ENCODE measurements at regions not wholly inside any gene's neighbourhood (a gene's known extent, or its start where the extent isn't known, plus 50 kb on each side); places are given as distances from the start of the nearest gene placed in this dataset.

DNA sequence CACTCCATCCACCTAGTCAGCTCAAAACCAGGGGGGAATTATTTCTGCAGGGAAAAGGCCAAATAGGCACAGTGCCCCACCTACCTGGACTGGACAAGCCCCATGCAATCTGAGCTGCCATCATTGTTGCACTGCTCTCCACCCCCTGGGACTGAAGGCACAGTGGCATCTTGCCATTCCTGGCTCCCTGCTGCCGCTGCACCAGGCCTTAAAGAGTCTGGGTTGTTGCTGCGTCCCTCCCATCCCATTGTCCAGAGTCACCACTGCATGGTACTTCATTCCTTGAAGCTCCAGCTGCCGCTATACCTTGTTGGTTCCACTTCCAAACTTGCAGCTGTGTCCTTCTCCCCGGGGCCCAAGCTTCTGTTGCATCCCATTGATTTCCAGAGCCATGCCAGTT, 629.7 kb downstream of the STIM2 start:
- no peak for DNase-seq (ENCODE audit: low read depth in 3 of 3)

- no peak for DNase-seq (ENCODE audit: low read depth in 3 of 3)
Observed at GRCh38 chr4:27490766-27491165, 630.1 kb downstream of the STIM2 start.

GRCh38 chr4:27506401-27506800, 645.8 kb downstream of the STIM2 start:
- no peak for DNase-seq (ENCODE audit: low read depth in 3 of 3)

GRCh38 chr4:27514711-27515110, 654.1 kb downstream of the STIM2 start:
- no peak for DNase-seq (ENCODE audit: low read depth in 3 of 3)

GRCh38 chr4:27515140-27515539, 654.5 kb downstream of the STIM2 start:
- no peak for DNase-seq (ENCODE audit: low read depth in 3 of 3)

DNA sequence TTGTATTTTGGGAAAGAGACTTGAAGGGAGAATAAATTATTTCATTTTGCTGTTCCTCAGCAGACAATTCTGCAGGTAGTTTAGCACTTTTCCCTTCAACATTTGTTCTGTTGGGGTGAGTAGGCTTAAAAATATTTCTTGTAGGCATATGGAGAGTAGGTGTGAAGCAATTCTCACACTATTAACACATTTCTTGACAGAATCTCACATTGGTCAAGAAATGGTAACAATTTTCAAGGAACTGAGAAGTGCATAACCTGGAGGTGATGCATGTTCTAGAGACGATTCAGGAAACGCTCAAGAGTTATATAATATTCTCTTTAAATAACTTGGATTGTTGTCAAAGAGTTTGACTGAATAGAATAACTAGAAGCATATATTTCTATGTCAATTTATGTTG, 658.2 kb downstream of the STIM2 start:
- DNase-seq (ENCODE audit: low read depth in 3 of 3), result no peak

GRCh38 chr4:27524224-27524623, 663.6 kb downstream of the STIM2 start:
- no peak for DNase-seq (ENCODE audit: low read depth in 3 of 3)

GRCh38 chr4:27534488-27534887, 673.8 kb downstream of the STIM2 start:
- no peak for DNase-seq (ENCODE audit: low read depth in 3 of 3)

DNA sequence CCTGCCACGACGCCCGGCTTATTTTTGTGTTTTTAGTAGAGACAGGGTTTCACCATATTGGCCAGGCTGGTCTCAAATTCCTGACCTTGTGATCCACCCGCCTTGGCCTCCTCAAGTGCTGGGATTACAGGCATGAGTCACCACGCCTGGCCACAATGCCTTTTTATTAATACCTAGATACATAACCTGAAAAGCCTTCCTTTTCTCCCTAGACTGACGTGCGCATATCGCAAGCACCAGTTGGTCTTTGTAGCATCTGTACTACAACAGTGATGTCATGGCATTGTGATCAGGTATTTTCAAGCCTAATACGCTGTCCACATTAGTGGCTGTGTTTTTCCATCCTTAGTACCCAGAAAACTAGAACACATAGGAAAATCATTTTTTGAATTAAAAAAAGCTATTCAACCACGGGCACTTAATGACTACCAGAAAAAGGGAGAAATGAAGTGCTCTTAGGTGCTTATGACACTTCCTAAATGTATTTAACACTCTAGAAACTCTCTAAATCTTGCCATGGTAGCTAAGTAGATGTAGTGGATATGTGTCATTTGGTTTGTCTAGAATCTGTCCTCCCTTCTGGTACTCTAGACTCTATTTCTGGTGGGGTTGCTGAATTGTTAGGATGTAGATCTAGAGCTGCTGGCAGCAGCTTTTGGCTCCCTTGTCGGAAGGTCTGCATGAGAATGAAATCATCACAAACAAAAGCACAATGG, 707.8 kb downstream of the STIM2 start:
- no peak for DNase-seq (ENCODE audit: low read depth in 3 of 3)

- DNase-seq (ENCODE audit: low read depth in 3 of 3), result no peak
Observed at GRCh38 chr4:27568952-27569319, 708.3 kb downstream of the STIM2 start.

DNA sequence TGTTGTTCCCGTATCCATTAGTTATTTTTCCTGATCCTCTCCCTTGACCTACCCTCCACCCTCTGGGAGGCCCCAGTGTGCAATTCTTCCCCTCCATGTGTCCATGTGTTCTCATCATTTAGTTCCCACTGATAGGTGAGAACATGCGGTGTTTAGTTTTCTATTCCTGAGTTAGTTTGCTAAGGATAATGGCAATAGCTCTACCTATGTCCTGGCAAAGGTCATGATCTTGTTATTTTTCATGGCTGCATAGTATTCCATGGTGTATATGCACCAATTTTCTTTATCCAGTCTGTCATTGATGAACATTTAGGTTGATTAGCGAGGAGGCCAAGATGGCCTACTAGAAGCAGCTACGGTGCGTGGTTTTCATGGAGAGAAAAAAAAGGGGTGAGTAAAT, 714.1 kb downstream of the STIM2 start:
- DNase-seq (ENCODE audit: low read depth in 3 of 3), result no peak

DNA sequence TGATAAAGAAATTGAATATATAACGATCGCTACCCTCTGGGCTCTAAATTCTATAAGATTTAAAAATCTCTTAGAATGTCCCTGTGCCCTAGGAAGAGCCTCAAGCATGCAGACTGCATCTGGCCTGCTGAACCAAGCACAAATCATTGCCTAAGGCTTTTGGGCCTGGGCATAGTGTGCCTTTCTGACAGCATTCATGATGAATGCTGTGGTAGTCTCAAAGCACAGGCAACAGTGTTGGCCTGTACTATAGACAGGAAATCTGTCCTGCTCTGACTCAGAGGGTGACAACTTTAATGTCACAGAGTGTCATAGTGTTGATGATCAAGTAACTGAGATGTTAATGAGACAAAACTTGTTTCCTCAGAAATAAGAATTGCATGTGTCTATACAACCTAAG, 717.3 kb downstream of the STIM2 start:
- DNase-seq (ENCODE audit: low read depth in 3 of 3), result no peak

DNA sequence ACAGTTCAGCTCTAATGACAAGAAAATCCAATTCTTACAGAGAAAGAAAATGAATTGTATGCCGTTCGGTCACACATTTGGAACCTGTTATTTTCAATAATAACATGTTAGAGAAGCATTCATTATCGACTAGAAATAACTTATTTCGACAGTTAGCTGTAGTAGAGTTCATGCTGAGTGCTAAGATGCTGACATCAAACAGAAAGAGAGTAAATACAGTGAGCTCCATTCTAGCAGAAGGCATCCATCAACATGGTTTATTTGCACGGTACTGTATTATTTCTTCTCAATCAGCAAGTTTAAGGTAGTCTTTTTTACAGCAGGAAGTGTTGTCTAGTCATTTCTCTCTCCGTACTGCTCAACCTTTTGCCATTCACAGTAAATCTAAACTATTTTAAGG, 732.1 kb downstream of the STIM2 start:
- DNase-seq (ENCODE audit: low read depth in 3 of 3), result no peak

- no peak for DNase-seq (ENCODE audit: low read depth in 3 of 3)
Observed at GRCh38 chr4:27594922-27595321, 734.3 kb downstream of the STIM2 start.

GRCh38 chr4:27595571-27596360, 735.1 kb downstream of the STIM2 start:
- DNase-seq (ENCODE audit: low read depth in 3 of 3), result no peak

DNA sequence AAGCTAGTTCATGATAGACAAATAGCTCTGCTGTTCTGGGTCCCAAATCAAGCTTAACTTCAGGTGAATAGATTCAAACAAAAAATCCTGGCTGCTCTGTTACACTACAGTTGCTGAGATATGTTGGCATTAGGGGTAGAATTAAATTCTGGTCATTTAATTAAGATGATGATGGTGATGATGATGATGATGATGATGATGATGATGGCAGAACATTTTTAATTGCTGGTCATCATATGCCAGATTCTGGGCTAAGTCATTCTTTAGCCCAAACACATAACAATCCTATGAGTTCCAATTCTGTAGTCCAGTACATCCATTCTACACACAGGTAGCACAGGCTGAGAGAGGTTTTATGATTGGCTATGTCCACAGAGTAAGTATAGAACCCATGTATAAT, 741.5 kb downstream of the STIM2 start:
- no peak for DNase-seq (ENCODE audit: low read depth in 3 of 3)

GRCh38 chr4:27604692-27605091, 744.1 kb downstream of the STIM2 start:
- DNase-seq (ENCODE audit: low read depth in 3 of 3), result no peak

GRCh38 chr4:27616166-27616565, 755.5 kb downstream of the STIM2 start:
- no peak for DNase-seq (ENCODE audit: low read depth in 3 of 3)

DNA sequence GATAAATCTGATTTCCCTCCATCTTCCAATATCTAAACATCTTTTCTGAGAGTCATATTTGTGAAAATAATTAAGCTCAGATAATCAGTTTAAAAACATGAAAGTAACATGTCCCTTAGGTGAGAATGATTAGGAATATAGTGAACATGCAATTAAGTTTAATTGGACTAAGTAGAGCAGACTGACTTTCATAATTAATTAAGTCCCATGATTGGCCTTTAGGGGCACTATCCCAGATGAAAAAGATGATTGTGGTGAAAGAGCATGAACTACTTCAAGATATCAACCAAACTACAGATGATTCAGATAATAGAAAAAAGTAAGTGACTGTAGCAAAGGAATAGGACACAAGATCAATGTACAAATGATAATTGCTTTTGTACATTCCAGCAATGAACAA, 758.8 kb downstream of the STIM2 start:
- DNase-seq (ENCODE audit: low read depth in 3 of 3), result no peak

DNA sequence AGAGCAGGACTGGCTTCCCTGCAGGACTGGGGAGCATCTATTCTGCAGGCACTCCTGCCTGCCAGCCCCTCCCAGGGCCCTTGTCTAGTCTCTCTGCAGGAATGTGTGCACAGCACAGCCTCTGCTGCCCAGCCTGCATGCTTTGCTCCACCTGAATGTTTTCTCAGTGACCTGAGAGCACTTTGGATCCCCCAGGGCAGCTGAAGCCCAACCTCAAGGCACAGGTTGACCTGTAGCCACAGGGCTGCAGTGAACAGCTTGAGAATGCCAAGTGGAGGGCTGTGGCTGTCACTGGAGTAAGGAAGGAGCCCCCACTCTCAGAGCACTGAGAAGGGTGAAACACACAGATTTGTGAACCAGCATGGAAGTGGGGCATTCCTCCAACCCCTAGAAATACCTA, 760.2 kb downstream of the STIM2 start:
- DNase-seq (ENCODE audit: low read depth in 3 of 3), result no peak

GRCh38 chr4:27624749-27625148, 764.1 kb downstream of the STIM2 start:
- no peak for DNase-seq (ENCODE audit: low read depth in 3 of 3)

DNA sequence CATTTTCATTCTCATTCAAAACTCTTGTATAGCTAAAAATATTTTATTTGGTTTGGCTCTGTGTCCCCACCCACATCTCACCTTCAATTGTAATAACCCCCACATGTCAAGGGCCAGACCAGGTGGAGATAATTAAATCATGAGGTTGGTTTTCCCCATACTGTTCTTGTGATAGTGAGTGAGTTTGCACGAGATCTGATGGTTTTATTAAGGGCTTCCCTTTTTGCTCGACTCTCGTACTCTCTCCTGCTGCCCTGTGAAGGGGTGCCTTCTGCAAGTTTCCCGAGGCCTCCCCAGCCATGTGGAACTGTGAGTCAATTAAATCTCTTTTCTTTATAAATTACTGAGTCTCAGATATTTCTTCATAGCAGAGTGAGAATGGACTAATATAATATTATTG, 768.0 kb downstream of the STIM2 start:
- no peak for DNase-seq (ENCODE audit: low read depth in 3 of 3)

DNA sequence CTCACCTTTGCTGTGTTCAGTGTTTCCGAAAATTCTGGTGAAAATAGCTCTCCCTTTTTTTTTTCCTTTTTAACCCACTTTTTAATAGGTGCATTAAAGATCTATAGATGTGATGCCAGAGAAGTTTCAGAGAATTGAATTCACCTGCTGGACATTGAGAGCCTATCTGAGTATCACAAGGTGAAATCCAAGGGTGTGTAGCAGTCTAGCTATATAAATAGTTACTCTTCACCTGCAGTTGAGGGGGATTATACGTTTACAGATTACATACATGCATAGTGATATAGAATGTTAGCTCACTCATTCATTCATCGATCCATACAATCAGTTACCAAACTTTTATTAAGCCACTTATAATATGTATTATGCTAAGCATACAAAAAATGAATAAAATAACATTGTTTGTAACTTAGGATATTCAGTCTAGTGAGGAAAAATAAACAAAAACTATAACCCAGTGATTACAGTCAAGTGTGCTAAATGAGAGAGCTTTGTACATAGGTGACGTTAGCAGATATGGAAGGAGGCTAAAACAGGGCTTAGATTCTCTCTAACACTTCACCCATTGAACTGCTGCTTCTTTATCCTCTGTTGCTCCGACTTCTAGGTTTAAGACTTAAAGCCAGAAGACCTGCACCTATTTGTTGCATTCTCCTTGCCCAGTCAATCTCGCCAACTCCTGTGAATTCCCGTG, 769.0 kb downstream of the STIM2 start:
- DNase-seq (ENCODE audit: low read depth in 3 of 3), result no peak
